22Rv1 (cell line): ENCODE measurements at regions not wholly inside any gene's neighbourhood (a gene's known extent, or its start where the extent isn't known, plus 50 kb on each side); places are given as distances from the start of the nearest gene placed in this dataset.

Source experiments
- H3K27ac ChIP-seq: fragments of 450-650 bp; 2 replicates; pipeline ENCODE4 v1.5.1; 2017
- ZFX ChIP-seq: fragments of 450-650 bp; IDR thresholded peaks from 2 replicates; pipeline ENCODE4 v1.6.1; 2017; ENCODE audit warnings: antibody characterized with exemption, borderline replicate concordance
- TF ChIP-seq, protein P1 (sequence below): fragments of 450-650 bp; IDR thresholded peaks from 2 replicates; pipeline ENCODE4 v1.5.1; 2017; ENCODE audit warnings: mild to moderate bottlenecking

DNA sequence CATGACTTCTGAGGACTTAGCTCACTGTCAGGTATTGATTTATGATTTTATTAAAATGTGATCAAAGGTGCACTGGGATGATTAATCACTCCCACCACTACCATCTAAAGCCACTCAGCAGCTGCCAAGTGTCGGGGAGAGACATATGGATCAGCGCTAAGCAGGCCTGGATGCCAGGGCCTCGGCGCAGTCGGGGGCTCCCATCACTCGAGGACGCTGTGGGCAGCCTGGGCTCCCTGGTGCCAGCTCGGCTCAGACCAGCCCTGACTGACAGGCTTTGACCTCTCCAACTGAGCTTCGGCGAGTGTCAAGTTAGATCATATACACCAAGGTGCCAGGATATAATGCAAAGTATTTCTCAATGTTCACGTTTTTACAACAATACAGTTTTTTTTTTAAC lies 267.7 kb downstream of the ACTR3B start:
- TF ChIP-seq ZFX: no peak
- TF ChIP-seq, protein P1, sequence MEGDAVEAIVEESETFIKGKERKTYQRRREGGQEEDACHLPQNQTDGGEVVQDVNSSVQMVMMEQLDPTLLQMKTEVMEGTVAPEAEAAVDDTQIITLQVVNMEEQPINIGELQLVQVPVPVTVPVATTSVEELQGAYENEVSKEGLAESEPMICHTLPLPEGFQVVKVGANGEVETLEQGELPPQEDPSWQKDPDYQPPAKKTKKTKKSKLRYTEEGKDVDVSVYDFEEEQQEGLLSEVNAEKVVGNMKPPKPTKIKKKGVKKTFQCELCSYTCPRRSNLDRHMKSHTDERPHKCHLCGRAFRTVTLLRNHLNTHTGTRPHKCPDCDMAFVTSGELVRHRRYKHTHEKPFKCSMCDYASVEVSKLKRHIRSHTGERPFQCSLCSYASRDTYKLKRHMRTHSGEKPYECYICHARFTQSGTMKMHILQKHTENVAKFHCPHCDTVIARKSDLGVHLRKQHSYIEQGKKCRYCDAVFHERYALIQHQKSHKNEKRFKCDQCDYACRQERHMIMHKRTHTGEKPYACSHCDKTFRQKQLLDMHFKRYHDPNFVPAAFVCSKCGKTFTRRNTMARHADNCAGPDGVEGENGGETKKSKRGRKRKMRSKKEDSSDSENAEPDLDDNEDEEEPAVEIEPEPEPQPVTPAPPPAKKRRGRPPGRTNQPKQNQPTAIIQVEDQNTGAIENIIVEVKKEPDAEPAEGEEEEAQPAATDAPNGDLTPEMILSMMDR: no peak
- no peak overlapping the region for H3K27ac ChIP-seq

DNA sequence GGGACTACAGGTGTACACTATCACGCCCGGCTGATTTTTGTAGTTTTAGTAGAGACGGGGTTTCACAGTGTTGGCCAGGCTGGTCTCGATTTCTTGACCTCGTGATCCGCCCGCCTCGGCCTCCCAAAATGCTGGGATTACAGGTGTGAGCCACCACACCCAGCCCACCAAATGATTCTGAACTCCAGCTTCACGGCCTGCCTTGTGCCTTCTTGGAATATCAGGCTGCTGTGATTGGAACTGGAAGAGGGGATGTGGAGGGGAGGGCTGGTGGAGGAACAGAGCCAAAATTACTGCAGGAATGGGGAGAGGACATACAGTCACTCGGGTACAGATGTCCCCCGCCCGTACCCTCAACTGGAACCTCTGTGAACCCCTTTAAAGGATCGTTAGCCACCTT lies 268.4 kb downstream of the ACTR3B start:
- no peak overlapping the region for H3K27ac ChIP-seq
- no peak for TF ChIP-seq ZFX
- TF ChIP-seq, protein P1: no peak

DNA sequence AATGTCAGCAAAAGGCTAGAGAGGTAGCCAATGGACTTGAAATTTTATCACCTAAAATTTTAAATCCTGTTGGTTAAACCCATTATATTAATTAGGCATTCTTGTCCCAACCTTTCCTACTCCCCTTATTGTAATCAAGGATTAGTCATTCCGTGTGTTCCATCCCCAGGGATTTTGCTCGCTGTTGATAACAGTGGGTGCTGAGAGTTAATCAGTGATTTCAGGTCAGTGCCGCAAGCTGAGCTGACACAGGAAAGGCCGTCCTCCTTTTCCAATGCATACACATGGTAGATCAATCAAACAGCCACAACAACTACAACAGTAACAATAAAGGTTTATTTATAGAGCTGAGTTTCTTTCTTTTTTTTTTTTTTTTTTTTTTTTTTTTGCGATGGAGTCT lies 271.4 kb downstream of the ACTR3B start:
- H3K27ac ChIP-seq: no peak overlapping the region
- TF ChIP-seq ZFX: no peak

DNA sequence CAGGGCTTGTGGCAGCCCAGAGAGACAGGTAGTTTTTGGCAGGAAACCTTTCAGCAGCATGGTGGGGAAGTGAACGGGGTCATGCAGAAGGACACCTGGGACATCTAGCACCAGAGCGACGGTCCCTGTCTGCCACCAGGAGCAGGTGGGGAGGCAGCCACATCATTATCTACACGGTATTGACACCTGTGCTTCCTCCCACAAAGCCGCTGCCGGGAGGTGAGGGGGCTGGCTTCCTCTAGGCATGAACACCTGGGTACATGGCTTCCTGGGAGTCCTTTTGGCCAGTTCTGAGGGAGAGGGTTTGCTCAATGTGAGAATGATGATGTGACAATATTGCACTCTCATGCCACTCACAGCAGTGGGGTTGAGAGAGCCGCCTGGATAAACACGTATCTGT lies 275.2 kb downstream of the ACTR3B start:
- no peak overlapping the region for H3K27ac ChIP-seq
- TF ChIP-seq ZFX: no peak

DNA sequence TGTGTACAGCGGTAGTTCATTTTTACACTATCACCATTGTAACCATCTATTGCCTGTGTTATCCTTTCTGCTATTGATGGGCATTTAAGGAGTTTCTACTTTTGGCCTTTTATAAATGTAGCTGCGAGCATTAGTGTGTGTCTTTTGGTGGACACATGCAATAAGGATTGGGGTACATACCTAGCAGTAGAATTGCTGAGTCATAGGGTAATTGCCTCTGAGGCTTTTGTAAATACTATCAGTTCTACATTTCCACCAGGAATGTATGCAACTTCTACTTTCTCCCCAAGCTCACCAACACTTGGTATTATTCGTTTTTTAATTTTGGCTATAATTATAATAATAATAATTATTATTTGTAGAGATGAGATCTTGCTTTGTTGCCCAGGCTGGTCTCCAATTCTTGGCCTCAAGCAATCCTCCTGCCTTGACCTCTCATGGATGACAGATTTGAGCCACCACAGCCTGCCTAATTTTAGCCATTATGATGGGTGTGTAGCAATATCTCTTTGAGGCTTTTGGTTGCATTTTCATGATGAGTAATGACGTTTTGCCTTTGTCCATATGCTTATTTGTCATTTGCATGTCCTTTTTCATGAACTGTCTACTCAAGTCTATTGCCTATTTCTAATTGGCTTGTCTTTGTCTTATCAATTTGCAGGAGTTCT lies 277.0 kb downstream of the ACTR3B start:
- TF ChIP-seq, protein P1: no peak
- TF ChIP-seq ZFX: no peak
- no peak overlapping the region for H3K27ac ChIP-seq

DNA sequence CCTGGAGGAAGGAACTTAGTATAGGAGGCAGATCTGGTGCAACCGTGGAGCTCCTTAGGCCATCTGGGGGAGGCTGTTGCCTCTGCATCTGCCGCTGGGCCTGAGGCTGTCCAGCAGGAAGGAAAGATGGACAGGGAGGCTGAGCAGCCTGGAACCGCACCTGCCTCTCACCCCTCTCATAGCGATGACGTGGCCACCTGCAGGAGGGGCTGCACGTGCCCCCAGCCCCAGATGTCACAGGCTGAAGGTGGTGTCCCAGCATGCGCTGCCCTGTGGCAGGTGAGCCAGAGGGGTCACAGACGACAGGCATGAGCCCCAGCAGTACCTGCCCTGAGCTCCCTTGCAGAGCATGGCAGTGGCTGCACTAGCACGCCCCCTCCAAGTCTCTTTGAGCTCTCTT lies 283.9 kb downstream of the ACTR3B start:
- no peak overlapping the region for H3K27ac ChIP-seq
- no peak for TF ChIP-seq ZFX
- TF ChIP-seq, protein P1: no peak

DNA sequence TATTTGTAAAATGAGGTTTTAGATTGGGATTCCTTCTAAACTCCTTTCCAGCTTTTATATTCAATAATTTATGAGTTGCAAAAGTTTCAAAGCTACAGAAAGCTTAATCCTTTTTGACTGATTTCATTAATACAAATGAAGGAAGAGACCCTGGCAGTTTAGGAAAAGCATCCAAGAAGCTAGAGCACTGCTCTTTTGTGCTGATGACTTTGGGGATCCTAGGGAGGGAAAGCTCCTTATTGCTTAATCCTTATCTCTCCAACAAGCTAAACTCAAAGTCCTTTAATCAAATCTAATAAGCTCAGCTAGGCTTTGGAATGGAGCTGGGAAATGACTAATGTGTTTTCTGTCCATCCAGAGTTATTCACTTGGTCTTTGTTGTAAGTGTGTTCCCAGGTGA lies 285.4 kb downstream of the ACTR3B start:
- TF ChIP-seq ZFX: no peak
- TF ChIP-seq, protein P1: no peak

DNA sequence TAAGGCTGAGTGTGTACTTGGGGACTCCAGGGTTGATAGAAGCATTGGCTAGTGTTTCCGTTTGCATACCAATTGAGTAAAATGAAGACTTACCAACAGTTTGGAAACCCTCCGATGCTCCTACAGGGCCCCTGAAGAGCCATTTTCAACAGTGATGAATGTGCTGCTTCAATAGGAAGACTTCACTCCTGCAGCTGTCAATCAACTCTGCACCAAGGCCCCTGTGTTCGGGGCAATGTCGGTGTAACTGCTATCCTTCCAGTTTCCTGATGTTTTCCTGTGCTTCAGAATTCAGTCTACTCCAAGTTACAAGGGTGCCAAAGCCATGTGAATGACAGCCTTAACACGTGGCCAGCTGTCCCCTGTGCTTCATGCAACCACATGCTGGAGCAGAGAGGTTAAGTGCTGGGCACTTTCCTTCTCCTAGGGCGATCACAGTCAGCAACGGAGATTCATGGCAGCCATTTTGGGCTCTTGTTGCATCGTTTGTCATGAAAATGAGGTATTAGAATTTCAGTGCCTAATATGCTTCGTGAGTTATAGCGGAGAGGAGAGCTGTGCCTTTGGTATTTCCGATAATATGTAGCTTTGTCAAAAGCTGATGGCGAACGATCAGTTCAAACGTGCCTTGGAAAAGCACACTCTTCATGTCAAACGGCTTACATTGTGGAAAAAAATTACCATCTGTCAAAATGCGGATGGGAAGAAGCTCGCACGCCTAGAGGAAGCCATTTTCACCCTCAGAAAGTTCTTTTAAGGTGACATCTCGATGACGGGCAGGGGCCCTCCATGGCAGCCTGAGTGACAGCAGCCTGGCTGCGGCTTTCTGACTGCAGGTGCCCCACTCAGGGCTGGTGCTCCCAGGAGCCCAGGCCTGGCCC lies 287.8 kb downstream of the ACTR3B start:
- TF ChIP-seq ZFX: no peak
- TF ChIP-seq, protein P1: no peak
- H3K27ac ChIP-seq: no peak overlapping the region

More for the DNA sequence above, 285.4 kb downstream of the ACTR3B start:
- no peak overlapping the region for H3K27ac ChIP-seq
